C4-2B (cell line): ENCODE measurements at regions not wholly inside any gene's neighbourhood (a gene's known extent, or its start where the extent isn't known, plus 50 kb on each side); places are given as distances from the start of the nearest gene placed in this dataset.

Source experiments
- ZFX ChIP-seq: fragments of 450-650 bp; IDR thresholded peaks from 2 replicates; pipeline ENCODE4 v1.6.1; 2017
- TF ChIP-seq, protein P1 (sequence below): fragments of 450-650 bp; conservative IDR thresholded peaks from 2 replicates; pipeline ENCODE4 v1.5.1; 2017; ENCODE audit warnings: mild to moderate bottlenecking

DNA sequence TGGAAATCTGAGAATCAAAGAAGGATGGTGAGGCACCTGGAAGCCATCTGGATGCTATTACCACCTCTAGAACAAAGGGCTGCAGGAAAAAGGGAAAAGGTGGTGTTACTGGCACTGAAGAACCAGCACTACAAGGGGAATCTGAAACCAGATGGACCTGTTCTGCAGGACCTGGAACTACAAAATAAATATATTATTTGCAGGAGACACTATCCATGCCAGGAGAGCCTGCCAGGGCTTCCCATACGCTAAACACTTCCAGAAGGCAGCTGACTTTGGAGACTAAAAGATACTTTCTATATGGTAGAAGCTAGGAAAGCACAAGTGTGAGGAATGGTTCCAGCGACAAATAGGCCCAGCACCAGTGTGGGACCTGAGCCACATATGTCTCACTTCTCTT lies 83.4 kb upstream of the POU1F1 start:
- TF ChIP-seq, protein P1, sequence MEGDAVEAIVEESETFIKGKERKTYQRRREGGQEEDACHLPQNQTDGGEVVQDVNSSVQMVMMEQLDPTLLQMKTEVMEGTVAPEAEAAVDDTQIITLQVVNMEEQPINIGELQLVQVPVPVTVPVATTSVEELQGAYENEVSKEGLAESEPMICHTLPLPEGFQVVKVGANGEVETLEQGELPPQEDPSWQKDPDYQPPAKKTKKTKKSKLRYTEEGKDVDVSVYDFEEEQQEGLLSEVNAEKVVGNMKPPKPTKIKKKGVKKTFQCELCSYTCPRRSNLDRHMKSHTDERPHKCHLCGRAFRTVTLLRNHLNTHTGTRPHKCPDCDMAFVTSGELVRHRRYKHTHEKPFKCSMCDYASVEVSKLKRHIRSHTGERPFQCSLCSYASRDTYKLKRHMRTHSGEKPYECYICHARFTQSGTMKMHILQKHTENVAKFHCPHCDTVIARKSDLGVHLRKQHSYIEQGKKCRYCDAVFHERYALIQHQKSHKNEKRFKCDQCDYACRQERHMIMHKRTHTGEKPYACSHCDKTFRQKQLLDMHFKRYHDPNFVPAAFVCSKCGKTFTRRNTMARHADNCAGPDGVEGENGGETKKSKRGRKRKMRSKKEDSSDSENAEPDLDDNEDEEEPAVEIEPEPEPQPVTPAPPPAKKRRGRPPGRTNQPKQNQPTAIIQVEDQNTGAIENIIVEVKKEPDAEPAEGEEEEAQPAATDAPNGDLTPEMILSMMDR, result no peak
- TF ChIP-seq ZFX, result no peak
